Inflammatory macrophage treated with lipopolysaccharide for 4 hours (primary cell): ENCODE measurements at regions not wholly inside any gene's neighbourhood (a gene's known extent, or its start where the extent isn't known, plus 50 kb on each side); places are given as distances from the start of the nearest gene placed in this dataset.
"Not testable (repeated sequence)": the region's sequence is repeated elsewhere in the genome, so short reads cannot be mapped to it uniquely, and the experiment has no call there.

Source experiments
- DNase-seq: peaks from one replicate; pipeline ENCODE4 v3.0.0-alpha.2; 2020

DNA sequence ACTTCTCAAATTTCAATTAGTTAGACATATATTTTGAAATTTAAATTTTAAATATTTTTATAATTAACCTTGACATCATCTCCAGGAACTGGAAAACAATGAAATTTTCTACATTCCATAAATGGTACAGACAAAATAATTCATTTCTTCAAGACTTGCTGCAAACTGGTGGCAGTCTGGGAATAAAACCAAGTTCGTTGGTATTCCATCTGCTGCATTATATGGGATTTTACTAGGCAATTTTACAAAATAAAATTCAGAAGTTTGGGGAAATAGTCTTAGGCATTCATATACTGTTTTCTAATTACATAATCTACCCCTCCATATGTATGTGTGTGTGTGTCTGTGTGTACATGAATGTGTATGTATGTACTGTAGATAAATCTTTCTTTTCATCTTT lies 984.6 kb upstream of the KCND2 start:
- no peak for DNase-seq

DNA sequence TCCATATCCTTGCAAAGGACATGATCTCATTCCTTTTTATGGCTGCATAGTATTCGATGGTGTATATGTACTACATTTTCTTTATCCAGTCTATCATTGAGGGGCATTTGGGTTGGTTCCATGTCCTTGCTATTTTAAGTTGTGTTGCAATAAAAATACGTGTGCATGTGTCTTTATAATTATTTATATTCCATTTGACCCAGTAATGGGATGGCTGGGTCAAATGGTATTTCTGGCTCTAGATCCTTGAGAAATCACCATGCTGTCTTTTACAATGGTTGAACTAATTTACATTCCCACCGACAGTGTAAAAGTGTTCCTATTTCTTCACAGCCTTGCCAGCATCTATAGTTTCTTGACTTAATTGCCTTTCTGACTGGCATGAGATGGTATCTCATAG lies 972.6 kb upstream of the KCND2 start:
- DNase-seq, result not testable (repeated sequence)

DNA sequence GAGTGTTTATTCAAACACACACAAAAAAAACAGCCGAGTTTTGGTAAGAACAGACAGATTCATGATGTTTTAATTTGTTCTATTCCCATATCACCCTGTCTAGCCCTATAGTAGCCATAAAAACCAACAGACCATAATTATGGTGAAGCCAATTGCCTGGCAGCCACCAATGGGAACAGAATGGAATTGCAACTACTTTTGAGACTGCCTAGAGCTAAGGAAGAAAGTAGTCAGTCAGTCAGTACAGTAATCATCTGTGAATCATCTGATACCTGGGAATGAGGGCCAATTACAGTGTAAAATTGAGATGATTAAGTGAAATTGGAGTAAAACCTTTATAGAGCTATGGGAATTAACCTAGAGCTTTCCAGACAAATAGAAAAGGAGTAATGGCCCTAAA lies 952.7 kb upstream of the KCND2 start:
- no peak for DNase-seq

DNA sequence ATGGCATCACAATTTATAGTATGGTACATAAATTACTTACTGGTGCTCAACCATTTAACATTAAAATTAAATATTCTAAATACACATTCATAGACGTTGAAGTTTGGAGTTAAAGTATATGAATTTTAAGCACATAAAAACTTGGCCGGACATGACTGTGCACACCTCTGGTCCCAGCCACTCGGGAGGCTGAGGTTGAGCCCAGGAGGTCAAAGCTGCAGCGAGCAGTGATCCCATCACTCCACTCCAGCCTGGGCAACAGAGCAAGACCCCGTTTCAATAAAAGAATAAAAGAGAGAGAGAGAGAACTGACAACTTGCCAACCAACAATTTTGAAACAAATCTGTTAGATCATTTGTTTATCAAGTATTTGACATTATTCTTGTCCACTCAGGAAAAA lies 943.3 kb upstream of the KCND2 start:
- no peak for DNase-seq

DNA sequence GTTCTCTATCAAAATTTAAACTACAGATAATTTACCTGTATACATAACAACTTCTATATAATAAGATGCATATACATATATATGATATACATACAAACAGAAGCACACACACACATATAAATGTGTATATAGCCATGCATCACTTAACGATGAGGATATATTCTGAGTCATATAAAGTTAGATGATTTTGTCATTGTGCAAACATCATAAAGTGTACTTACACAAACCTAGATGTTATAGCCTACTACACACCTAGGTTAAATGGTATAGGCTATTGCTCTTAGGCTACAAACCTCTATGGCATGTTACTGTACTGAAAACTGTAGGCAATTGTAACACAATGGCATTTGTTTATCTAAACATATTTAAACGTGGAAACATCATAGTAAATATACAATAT lies 937.6 kb upstream of the KCND2 start:
- DNase-seq, result no peak

DNA sequence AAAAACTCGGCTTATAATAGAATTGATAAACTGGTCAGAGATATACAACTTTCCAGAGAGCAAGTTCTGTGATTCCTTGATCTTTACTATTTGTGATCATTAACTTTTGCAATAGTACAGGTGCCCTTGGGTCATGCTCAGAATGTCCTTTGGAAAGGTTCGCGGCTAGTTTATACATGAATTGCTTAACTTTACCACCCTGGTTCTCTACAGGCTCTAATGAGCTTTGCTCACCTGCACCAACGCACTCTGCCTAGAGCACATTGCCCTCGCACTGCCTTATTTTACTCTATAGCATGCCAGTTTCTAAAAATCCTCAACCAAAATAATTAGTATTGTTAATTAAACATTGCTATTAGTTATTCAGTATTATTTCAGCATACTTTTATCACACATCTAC lies 931.2 kb upstream of the KCND2 start:
- DNase-seq, result no peak

DNA sequence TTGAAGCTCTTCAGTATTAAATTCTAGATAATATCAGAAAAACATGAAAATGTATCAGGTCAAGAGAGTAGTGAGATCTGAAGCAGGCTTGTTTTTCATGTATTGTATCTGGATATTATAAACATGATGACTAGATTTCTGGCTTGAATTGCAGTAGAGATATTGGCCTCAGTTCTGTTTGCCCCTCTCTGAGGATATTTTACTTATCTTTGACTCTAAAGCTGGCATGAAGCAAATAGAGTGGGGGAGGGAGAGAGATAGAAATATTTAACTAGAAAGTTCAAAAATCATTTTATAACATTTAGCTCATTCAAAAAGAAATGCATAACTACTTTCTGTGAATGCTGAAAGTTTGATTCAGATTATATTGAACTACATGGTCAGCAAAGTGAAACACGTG lies 929.7 kb upstream of the KCND2 start:
- DNase-seq, result no peak

DNA sequence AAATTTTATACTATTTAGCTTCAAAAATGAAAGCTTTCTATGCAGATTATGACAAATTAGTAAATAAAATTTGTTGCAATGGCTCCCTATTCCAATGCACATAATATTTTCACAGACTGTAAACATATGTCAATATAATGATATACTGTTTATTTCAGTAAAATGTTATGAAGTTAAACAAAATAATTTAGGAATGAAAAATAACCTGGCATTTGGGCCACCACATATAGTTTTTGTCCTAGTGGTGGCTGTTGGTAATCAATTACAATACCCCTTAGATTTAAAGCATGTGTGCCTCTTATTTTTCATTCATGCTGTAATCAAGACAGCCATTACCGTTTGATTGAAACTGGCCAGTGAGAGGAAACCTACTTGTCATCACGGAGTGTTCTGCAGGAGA lies 928.5 kb upstream of the KCND2 start:
- no peak for DNase-seq

DNA sequence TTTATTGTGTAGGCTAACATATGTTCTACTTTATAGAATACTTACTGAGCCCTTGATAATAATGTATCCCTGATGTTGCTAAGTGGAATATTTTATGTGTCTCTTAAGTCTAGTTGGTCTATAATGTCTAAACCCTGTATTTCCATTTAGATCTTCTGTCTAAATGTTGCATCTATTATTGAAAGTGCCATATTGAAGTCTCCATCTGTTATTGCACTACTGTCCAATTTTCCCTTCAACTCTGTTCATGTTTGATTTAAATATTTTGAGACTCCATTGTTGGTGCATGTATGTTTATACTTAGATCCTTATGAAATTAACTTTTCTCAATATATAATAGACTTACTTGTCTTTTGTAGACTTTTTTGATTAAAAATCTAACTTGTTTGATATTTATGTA lies 924.5 kb upstream of the KCND2 start:
- no peak for DNase-seq

DNA sequence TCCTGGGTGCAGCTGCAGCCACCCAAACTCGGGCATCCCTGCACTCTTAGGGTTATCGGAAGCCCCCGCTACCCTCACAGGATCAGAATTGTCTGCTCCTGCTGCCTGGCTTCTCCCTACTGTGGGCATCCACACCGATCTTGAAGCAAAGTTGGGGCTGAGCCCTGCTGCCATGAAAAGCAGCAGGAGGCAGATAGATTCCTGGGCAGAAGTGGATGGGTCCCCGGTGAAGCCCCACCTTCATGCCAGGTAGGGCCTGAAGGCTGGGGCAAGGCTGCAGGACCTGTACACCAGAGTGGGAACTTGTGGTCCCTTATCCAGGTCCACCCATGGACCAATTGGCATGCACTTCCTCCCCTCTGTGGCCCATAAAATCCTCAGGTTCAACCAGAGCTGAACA lies 922.6 kb upstream of the KCND2 start:
- DNase-seq, result no peak

DNA sequence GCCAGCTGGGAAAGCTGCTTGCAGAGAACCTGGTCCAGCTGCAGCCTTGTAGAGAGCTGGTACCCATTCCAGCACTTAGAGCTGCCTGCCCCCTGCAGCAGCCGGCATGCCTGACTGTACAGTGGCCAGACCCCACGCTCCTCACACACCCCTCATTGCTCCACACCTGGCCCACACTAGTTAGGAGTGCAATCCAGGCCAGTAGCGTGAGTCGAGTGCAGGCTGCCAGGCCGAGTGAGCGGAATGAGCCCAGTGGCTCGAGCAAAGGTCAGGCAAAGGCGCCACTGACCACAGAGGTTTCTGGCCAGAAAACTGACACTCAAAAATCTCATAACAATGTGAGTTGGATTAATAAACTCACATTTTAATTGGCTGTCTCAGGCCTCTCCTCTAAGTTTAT lies 921.7 kb upstream of the KCND2 start:
- no peak for DNase-seq

DNA sequence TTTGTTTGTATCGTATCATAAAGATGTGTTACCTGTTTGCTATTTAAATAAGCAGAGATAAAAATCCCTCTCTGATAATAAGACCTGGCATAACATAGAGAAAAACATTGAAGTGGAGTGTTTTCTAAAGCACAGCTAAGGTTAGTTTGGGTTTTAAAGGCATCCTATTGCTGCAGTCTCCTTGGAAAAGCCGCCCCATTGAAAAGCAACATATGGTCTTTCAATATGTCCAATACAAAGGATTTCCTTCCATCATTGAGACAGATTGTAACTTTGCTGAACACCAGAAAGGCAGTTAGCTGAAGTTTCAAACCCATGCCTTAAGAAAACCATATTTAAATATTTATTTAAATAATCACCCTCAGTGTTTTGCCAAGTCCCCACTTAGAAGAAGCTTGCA lies 898.5 kb upstream of the KCND2 start:
- no peak for DNase-seq

DNA sequence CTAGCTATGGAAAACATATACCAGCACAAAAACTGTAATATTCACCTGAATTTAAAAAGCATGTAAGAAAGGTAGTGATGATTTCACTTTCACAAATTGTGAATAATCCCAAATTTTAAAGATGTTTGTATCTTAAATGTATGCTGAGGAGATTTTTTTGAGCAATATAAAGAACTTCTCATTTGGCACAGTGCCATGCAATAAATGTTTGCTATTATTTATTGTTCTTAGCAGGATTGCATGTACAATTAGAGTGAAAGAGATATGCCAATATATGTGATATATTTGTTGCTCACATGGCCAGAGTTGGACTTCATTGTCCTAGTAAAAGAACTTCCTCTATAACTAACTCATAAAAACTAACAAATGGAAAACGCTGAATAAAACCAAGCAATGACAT lies 895.1 kb upstream of the KCND2 start:
- DNase-seq, result no peak

DNA sequence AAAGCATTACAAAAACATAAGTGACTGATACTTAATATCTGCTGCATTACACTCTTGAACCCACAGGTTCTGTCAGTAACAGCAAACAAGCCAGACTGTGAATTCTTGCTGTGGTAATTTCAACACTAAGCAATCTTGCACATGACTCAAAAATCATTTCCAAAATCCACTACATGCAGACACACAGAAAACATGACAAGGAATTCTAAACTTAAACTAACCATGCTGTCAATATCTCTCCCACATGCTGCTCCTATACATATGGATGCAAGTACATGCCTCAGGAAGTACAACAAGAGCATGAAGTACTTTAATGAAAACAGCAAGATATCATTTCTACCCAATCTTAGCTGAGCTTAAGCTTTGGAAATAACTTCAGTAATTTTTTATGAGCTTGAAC lies 890.2 kb upstream of the KCND2 start:
- DNase-seq, result no peak

DNA sequence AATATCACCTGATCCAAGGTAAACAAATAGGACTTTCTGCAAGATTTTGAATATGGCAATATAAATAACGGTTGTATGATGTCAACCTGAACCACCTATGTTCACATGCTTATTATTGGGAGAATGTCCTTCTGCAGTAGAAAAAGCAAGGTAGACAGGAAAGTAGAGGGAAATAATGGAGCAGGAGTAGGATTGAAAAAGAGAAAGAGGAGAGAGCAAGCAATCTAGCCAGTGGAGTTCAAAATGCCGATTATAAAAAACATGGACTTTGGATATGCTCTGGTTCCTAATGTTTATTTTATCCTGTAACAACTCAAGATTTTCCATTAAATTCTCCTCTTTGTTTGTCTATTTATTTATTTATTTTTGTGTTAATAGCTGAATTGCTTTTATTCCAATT lies 878.0 kb upstream of the KCND2 start:
- no peak for DNase-seq

DNA sequence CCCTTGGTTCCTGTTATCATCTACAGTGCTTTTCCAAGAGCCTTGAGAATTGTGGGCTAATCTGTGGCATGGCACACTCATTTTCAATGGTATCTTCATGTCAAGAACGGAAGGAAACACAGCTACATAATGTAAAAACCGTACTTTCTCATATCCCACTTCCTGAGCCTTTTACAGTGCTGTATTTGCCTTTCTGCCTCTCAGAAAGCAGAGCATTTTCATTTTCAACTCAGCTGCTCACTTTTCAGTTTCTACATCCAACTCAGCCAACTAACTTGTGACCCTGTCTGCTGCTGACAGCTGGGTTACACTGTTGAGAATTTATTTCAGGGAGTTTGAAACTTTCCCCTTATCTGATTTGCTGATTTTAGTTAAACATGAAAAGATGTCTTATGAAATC lies 875.8 kb upstream of the KCND2 start:
- DNase-seq, result no peak

DNA sequence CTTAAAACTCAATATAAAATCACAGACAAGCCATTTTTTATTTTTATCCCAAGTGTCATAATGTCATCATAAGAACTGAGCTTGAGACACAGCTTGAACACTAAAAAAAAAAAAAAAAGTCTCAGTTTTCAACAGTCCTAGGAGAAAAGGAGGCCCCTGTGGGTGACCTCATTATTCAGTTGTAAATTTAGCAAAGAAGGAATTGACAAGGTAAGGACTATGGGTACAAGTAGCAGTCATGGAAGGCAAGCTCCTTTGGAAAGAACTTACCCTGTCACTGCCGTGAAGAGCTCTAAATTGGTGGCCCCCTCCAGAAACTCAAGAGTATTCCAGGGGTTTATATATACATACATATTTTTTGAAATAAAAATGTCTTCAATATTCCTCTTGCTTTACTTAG lies 864.4 kb upstream of the KCND2 start:
- no peak for DNase-seq

DNA sequence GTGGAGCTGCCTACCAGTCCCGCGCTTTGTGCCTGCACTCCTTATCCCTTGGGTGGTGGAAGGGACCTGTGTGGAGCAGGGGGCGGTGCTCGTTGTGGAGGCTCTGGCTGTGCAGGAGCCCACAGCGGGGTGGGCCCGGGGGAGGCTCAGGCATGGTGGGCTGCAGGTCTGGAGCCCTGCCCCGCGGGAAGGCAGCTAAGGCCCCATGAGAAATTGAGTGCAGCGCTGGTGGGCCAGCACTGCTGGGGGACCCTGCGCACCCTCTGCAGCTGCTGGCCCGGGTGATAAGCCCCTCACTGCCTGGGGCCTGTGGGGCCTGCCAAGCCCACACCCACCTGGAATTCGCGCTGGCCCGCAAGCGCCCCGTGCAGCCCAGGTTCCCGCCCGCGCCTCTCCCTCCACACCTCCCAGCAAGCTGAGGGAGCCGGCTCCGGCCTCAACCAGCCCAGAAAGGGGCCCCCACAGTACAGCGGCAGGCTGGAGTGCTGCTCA lies 859.6 kb upstream of the KCND2 start:
- DNase-seq, result no peak

DNA sequence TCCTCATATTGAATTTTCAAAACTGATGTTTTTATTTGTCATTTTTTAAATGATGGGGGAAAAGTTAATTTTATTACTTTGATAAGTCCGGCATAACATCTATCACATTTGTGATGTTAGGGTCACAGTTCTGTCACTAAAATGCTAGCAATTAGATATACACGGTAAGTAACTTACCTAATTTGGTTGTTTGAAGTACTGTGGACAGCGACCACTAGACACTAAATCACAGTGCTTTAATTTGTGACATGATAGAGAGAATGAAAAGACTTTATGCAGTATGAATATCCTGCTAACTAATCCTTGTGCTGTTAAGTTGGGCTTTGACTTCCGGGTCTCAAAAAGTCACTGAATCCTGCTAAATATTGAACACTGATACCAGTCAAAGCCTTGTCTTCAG lies 857.3 kb upstream of the KCND2 start:
- DNase-seq, result no peak

DNA sequence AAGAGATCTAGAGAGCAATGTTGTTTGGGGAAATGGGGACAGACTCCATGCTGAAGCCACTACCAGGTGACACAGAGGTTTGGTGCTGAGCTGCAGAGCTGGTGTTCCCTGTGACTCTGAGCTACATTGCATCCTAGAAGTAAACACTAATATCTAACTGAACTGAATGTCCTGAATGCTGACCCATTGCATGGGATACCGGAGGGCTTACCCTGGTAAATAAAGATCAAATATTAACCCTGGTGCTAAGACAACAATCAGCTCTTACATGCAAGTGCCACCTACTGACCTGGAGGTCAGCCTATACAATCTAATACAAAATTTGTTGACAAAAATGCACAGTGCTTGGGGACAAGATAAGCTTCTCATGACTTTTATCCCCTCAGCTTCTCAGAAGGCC lies 851.3 kb upstream of the KCND2 start:
- DNase-seq, result no peak

DNA sequence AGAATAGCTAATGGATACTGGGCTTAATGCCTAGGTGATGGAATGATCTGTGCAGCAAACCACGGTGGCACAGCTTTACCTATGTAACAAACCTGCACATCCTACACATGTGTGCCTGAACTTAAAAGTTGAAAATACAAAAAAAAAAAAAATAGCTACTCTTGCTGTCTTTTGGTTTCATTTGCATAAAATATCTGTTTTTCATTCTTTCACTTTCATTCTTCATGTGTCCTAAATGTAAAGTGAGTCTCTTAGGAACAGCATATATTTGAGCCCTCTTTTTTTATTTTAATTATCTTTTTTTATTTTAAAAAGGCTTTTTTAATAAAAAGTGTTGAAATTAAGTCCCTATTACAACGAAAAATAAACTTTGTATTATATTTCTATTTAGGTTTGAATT lies 836.1 kb upstream of the KCND2 start:
- no peak for DNase-seq

DNA sequence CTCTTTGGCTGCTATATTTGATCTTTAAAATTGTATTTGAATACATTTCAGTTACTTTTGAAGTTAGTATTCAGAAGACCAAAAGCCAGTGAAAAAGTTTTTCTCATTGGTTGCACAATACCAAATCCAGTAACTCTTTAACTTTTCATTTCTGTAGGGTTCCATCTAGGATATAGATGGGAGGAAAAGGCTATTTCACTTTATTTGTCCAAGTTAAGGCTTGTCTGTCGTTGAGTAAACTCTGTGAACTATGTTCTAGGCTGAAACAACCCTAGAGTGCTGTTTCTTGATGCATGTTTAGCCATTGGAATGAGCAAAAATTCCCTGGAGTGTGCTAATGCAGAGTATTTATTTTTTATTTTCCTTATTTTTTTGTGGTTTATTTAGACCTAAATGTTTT lies 834.7 kb upstream of the KCND2 start:
- DNase-seq, result no peak

DNA sequence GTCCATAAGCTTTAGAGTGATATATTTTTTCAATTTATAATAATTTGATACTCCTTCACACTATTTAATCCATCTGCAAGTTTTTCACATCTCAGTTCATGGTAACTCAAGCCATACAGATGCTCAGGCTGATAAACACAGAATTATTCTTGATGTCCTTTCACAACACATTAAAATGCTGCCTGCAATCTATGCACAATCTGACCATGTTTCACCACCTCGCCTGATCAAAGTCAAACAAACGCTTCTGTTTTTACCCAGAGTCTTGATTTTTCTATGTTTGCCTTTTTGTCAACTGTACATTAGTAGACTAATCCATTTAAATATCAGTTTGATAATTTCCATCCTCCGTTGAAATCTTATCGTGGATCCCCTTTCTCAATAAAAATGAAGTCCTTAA lies 833.8 kb upstream of the KCND2 start:
- no peak for DNase-seq

DNA sequence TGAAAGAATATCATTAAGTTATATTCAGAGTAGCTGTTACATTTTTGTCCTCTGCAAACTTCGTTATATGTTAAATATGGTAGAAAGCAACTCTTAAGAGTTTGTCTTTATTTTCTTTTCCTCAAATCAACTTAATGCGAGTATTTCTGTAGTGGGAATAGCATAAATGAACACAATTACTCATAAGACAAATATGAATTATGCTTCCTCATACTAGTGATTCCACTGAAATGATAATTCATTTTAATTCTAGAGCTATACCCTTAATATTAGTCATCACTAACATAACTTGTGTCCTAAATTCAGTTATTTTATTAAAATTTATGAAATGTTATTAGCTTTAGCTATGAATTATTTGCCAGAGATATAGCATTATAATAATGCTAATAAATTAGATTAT lies 820.6 kb upstream of the KCND2 start:
- no peak for DNase-seq

DNA sequence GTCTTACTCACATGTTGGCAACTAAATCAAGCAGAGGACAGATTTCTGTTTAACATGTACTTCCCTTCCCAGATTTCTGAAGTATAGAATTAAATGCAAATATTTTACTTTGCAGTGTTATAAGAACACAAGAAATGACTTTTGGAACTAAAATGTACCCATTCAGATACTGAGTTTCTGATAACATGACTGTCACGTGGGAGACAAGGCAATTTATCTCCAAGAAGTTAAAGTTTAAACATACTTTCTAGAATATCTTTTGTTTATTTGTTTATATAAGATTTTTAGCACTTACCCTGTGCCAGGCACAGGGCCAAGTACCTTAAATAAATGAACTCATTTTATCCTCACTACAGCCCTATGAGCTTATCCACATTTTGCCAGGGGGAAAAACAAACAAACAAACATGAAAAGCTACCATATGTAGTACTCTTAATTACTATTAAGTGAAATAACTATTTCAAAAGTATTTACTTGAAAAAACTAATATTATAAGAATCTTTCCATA lies 807.1 kb upstream of the KCND2 start:
- DNase-seq, result no peak

DNA sequence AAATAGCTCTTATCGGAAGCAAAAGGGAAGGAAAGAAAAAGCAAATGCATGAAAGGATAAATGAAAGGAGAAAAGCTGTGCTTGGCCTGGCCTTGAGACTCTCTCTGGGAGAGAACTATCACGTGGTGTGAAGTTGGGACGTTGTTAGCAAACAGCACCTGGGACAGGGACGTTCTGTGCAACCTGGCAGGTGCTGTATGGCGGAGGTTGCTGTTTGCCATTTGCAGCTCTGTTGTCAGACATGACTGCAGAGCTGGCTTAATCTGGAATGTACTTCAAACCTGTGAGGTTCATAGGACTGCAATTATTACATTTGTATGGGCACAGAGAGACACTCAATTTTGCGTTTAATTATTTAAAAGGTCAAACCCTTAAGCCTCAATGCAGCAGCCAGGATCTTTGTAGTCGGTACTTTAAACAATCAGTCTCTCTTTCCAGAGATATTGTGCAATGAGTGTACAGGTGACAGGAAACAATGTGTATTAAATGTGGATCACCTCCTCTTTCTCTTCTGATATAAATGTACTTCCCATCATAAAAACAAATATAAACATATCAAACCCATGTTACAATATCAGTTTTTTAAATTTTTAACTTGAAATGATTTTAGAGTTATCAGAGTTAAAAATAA lies 800.5 kb upstream of the KCND2 start:
- DNase-seq, result no peak
